GM23338 (cell line): ENCODE measurements at regions not wholly inside any gene's neighbourhood (a gene's known extent, or its start where the extent isn't known, plus 50 kb on each side); places are given as distances from the start of the nearest gene placed in this dataset.

Experiments
- CREB1 ChIP-seq: fragments of 250-450 bp; sonication (Bioruptor Pico); IDR thresholded peaks from 2 replicates; pipeline ENCODE4 v1.5.0; 2020; ENCODE audit warnings: low read depth, mild to moderate bottlenecking, moderate library complexity
- CTCF ChIP-seq, 2 experiments: fragments of 200-600 bp in 1 of 2; sonication (generic) in 1 of 2; conservative IDR thresholded peaks; 2 replicates each; pipeline versions ENCODE4 v1.5.1 to v1.6.1; 2016 to 2017; ENCODE audit warnings: antibody characterized with exemption in 2 of 2, low read depth in 2 of 2, mild to moderate bottlenecking in 2 of 2, moderate library complexity in 1 of 2
- EZH2 ChIP-seq: fragments of 200-600 bp; sonication (generic); IDR thresholded peaks from one replicate; pipeline ENCODE4 v1.8.0; 2017; ENCODE audit warnings: antibody characterized with exemption, mild to moderate bottlenecking, low read depth; ENCODE audit not compliant: unreplicated experiment
- EZH2phosphoT487 ChIP-seq: fragments of 200-600 bp; sonication (generic); IDR thresholded peaks from one replicate; pipeline ENCODE4 v1.8.1; 2018; ENCODE audit warnings: antibody characterized with exemption; ENCODE audit not compliant: unreplicated experiment
- JUNB ChIP-seq: IDR thresholded peaks from one replicate; pipeline ENCODE4 v1.6.1; 2016; ENCODE audit warnings: antibody characterized with exemption; ENCODE audit not compliant: unreplicated experiment
- NANOG ChIP-seq: IDR thresholded peaks from 2 replicates; pipeline ENCODE4 v1.6.1; 2016; ENCODE audit warnings: antibody characterized with exemption, borderline replicate concordance
- POLR2AphosphoS5 ChIP-seq: IDR thresholded peaks from 2 replicates; pipeline ENCODE4 v1.6.1; 2016; ENCODE audit warnings: antibody characterized with exemption, low read depth
- REST ChIP-seq: IDR thresholded peaks from one replicate; pipeline ENCODE4 v1.6.1; 2018; ENCODE audit warnings: antibody characterized with exemption; ENCODE audit not compliant: unreplicated experiment
- STAT1 ChIP-seq: IDR thresholded peaks from one replicate; pipeline ENCODE4 v1.6.1; 2016; ENCODE audit warnings: antibody characterized with exemption; ENCODE audit not compliant: unreplicated experiment
- ZNF114 ChIP-seq: fragments of 250-450 bp; sonication (Bioruptor Pico); IDR thresholded peaks from 2 replicates; pipeline ENCODE4 v1.5.0; 2020; ENCODE audit warnings: mild to moderate bottlenecking, moderate library complexity
- TF ChIP-seq, protein P1 (sequence below): IDR thresholded peaks from 2 replicates; pipeline ENCODE4 v1.6.1; 2016; ENCODE audit warnings: antibody characterized with exemption

- no peak for TF ChIP-seq CTCF (conservative IDR thresholded peaks at IDR 0.05; ENCODE audit: low read depth in 2 of 2)
- no peak for TF ChIP-seq POLR2AphosphoS5
- no peak for TF ChIP-seq EZH2
- TF ChIP-seq NANOG = no peak
- TF ChIP-seq CREB1 (CRISPR knock-in tag) = no peak
- TF ChIP-seq REST = no peak
- TF ChIP-seq JUNB = no peak
- no peak for TF ChIP-seq EZH2phosphoT487
- no peak for TF ChIP-seq ZNF114 (CRISPR knock-in tag)
- TF ChIP-seq, protein P1, sequence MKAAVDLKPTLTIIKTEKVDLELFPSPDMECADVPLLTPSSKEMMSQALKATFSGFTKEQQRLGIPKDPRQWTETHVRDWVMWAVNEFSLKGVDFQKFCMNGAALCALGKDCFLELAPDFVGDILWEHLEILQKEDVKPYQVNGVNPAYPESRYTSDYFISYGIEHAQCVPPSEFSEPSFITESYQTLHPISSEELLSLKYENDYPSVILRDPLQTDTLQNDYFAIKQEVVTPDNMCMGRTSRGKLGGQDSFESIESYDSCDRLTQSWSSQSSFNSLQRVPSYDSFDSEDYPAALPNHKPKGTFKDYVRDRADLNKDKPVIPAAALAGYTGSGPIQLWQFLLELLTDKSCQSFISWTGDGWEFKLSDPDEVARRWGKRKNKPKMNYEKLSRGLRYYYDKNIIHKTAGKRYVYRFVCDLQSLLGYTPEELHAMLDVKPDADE = no peak
- TF ChIP-seq STAT1 = no peak
Observed at GRCh38 chr18:70822691-70823090, 533.8 kb downstream of the SOCS6 start.
